SHP77 treated with DMSO at 0.1 percent for 48 hours (cell line): ENCODE measurements at regions not wholly inside any gene's neighbourhood (a gene's known extent, or its start where the extent isn't known, plus 50 kb on each side); places are given as distances from the start of the nearest gene placed in this dataset.
A peak's percentile ranks its signal among the peaks of the same experiment; 100 is the strongest.
"Not testable (repeated sequence)": the region's sequence is repeated elsewhere in the genome, so short reads cannot be mapped to it uniquely, and the experiment has no call there.

ENCODE experiments used
- DNase-seq: peaks from one replicate; lab custom pipeline; 2025; lab: John Stamatoyannopoulos, UW

- no peak for DNase-seq
These were observed 115.9 kb downstream of the OTOR start for GRCh38 chr20:16864069-16864468.

- no peak for DNase-seq
These were observed 116.8 kb downstream of the OTOR start for GRCh38 chr20:16864963-16865362.

GRCh38 chr20:16865406-16865805, 117.2 kb downstream of the OTOR start:
- no peak for DNase-seq

GRCh38 chr20:16873124-16873523, 125.0 kb downstream of the OTOR start:
- DNase-seq, result not testable (repeated sequence)

- DNase-seq, result no peak
These were observed 128.9 kb downstream of the OTOR start for GRCh38 chr20:16877053-16877554.

- DNase-seq, result no peak
These were observed 137.6 kb downstream of the OTOR start for GRCh38 chr20:16885746-16886145.

- DNase-seq, result no peak
These were observed 150.3 kb downstream of the OTOR start for GRCh38 chr20:16898433-16898832.

GRCh38 chr20:16902662-16903061, 154.5 kb downstream of the OTOR start:
- no peak for DNase-seq

GRCh38 chr20:16904751-16905150, 156.6 kb downstream of the OTOR start:
- DNase-seq, result no peak

GRCh38 chr20:16914277-16914676, 166.1 kb downstream of the OTOR start:
- DNase-seq, result no peak

GRCh38 chr20:16916165-16916564, 168.0 kb downstream of the OTOR start:
- no peak for DNase-seq

GRCh38 chr20:16917636-16918035, 169.5 kb downstream of the OTOR start:
- no peak for DNase-seq

- no peak for DNase-seq
These were observed 170.2 kb downstream of the OTOR start for GRCh38 chr20:16918366-16918765.

GRCh38 chr20:16919841-16920240, 171.7 kb downstream of the OTOR start:
- no peak for DNase-seq

- no peak for DNase-seq
These were observed 174.7 kb downstream of the OTOR start for GRCh38 chr20:16922834-16923233.

- peak; percentile 87 for DNase-seq
These were observed 178.7 kb downstream of the OTOR start for GRCh38 chr20:16926626-16927430.

- no peak for DNase-seq
These were observed 181.6 kb downstream of the OTOR start for GRCh38 chr20:16929756-16930155.

GRCh38 chr20:16930656-16931055, 182.5 kb downstream of the OTOR start:
- DNase-seq, result no peak

- no peak for DNase-seq
These were observed 190.9 kb downstream of the OTOR start for GRCh38 chr20:16939051-16939450.

GRCh38 chr20:16940701-16941100, 192.5 kb downstream of the OTOR start:
- no peak for DNase-seq

- DNase-seq, result no peak
These were observed 193.9 kb downstream of the OTOR start for GRCh38 chr20:16942051-16942450.

- DNase-seq, result no peak
These were observed 194.6 kb downstream of the OTOR start for GRCh38 chr20:16942756-16943155.

- DNase-seq, result no peak
These were observed 196.6 kb downstream of the OTOR start for GRCh38 chr20:16944745-16945144.

GRCh38 chr20:16945619-16946018, 197.5 kb downstream of the OTOR start:
- DNase-seq, result no peak
